Astrocyte (in vitro differentiated cells and primary cell): ENCODE measurements at regions not wholly inside any gene's neighbourhood (a gene's known extent, or its start where the extent isn't known, plus 50 kb on each side); places are given as distances from the start of the nearest gene placed in this dataset.

ENCODE experiments used
- EZH2 ChIP-seq: IDR thresholded peaks from 2 replicates; pipeline ENCODE4 v1.6.1; 2012; ENCODE audit warnings: mild to moderate bottlenecking, low read length, inconsistent platforms; ENCODE audit not compliant: insufficient read depth
- TF ChIP-seq, protein P1 (sequence below): IDR thresholded peaks from 2 replicates; pipeline ENCODE4 v1.5.1; 2011; ENCODE audit warnings: low read depth, mild to moderate bottlenecking, inconsistent platforms, low read length, moderate library complexity; ENCODE audit not compliant: insufficient read depth

DNA sequence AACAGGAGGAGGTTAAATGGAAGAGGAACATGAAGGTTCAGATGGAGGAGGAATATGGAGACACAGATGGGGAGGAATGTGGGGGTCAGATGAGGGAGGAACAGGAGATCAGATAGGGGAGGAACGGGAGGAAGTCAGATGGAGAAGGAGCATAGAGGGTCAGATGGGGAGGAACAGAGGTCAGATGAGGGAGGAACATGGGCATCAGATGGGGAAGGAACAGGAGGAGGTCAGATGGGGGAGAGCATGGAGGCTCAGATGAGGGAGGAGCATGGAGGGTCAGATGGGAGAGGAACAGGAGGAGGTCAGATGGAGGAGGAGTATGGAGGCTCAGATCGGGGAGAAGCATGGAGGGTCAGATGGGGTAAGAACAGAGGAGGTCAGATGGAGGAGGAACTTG lies 290.6 kb downstream of the BMP7 start:
- TF ChIP-seq, protein P1, sequence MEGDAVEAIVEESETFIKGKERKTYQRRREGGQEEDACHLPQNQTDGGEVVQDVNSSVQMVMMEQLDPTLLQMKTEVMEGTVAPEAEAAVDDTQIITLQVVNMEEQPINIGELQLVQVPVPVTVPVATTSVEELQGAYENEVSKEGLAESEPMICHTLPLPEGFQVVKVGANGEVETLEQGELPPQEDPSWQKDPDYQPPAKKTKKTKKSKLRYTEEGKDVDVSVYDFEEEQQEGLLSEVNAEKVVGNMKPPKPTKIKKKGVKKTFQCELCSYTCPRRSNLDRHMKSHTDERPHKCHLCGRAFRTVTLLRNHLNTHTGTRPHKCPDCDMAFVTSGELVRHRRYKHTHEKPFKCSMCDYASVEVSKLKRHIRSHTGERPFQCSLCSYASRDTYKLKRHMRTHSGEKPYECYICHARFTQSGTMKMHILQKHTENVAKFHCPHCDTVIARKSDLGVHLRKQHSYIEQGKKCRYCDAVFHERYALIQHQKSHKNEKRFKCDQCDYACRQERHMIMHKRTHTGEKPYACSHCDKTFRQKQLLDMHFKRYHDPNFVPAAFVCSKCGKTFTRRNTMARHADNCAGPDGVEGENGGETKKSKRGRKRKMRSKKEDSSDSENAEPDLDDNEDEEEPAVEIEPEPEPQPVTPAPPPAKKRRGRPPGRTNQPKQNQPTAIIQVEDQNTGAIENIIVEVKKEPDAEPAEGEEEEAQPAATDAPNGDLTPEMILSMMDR = no peak
- TF ChIP-seq EZH2 = no peak
